ENCODE measurements at regions not wholly inside any gene's neighbourhood (a gene's known extent, or its start where the extent isn't known, plus 50 kb on each side); places are given as distances from the start of the nearest gene placed in this dataset.
A peak's percentile ranks its signal among the peaks of the same experiment; 100 is the strongest.

GRCh38 chr15:69505956-69506556 is 53.4 kb downstream of the RPLP1 start:
- H3K4me1 Mint-ChIP-seq, result no peaks in the 10 kb centered on the region
- no peak for ATAC-seq

GRCh38 chr15:69508659-69509058 is 56.0 kb downstream of the RPLP1 start:
- H3K36me3 Mint-ChIP-seq, result peaks cover 7% of the 10 kb centered on the region
- no peaks in the 10 kb centered on the region for H3K9me3 Mint-ChIP-seq
- H3K27ac Mint-ChIP-seq, result no peak overlapping the region
- no peaks in the 10 kb centered on the region for H3K4me1 Mint-ChIP-seq
- no peak overlapping the region for H3K4me3 Mint-ChIP-seq
- peaks cover 33% of the 10 kb centered on the region for H3K27me3 Mint-ChIP-seq
- no peak for ATAC-seq

More at GRCh38 chr15:69505956-69506556, 53.4 kb downstream of the RPLP1 start:
- Mint-ChIP-seq H3K4me3 (no peak overlapping the region), H3K27ac (no peak overlapping the region), H3K9me3 (no peaks in the 10 kb centered on the region), H3K36me3 (peaks cover 7% of the 10 kb centered on the region), H3K27me3 (peaks cover 23% of the 10 kb centered on the region)

- ATAC-seq, result no peak
- H3K4me1 Mint-ChIP-seq, result no peaks in the 10 kb centered on the region
- H3K36me3 Mint-ChIP-seq, result peaks cover 7% of the 10 kb centered on the region
- no peak overlapping the region for H3K4me3 Mint-ChIP-seq
- peaks cover 38% of the 10 kb centered on the region for H3K27me3 Mint-ChIP-seq
- no peak overlapping the region for H3K27ac Mint-ChIP-seq
- H3K9me3 Mint-ChIP-seq, result no peaks in the 10 kb centered on the region
Observed at GRCh38 chr15:69509131-69509530, 56.5 kb downstream of the RPLP1 start.

GRCh38 chr15:69510556-69510955 is 57.9 kb downstream of the RPLP1 start:
- Mint-ChIP-seq H3K27ac (no peak overlapping the region), H3K9me3 (no peaks in the 10 kb centered on the region), H3K4me3 (no peak overlapping the region), H3K27me3 (peaks cover 48% of the 10 kb centered on the region), H3K36me3 (peaks cover 7% of the 10 kb centered on the region), H3K4me1 (no peaks in the 10 kb centered on the region)
- no peak for ATAC-seq

GRCh38 chr15:69511015-69511414 is 58.4 kb downstream of the RPLP1 start:
- H3K27me3 Mint-ChIP-seq, result peaks cover 49% of the 10 kb centered on the region
- H3K4me3 Mint-ChIP-seq, result no peak overlapping the region
- H3K27ac Mint-ChIP-seq, result no peak overlapping the region
- H3K4me1 Mint-ChIP-seq, result no peaks in the 10 kb centered on the region
- no peaks in the 10 kb centered on the region for H3K9me3 Mint-ChIP-seq
- peaks cover 7% of the 10 kb centered on the region for H3K36me3 Mint-ChIP-seq
- ATAC-seq, result no peak

- Mint-ChIP-seq H3K9me3 (no peaks in the 10 kb centered on the region), H3K36me3 (peaks cover 7% of the 10 kb centered on the region), H3K4me3 (no peak overlapping the region), H3K27ac (no peak overlapping the region), H3K27me3 (peaks cover 57% of the 10 kb centered on the region), H3K4me1 (no peaks in the 10 kb centered on the region)
- no peak for ATAC-seq
Observed at GRCh38 chr15:69511716-69512340, 59.2 kb downstream of the RPLP1 start.

- peaks cover 63% of the 10 kb centered on the region for H3K27me3 Mint-ChIP-seq
- H3K4me1 Mint-ChIP-seq, result no peaks in the 10 kb centered on the region
- H3K4me3 Mint-ChIP-seq, result no peak overlapping the region
- no peak overlapping the region for H3K27ac Mint-ChIP-seq
- H3K9me3 Mint-ChIP-seq, result no peaks in the 10 kb centered on the region
- no peak for ATAC-seq
- H3K36me3 Mint-ChIP-seq, result peaks cover 7% of the 10 kb centered on the region
Observed at GRCh38 chr15:69513450-69513960, 60.9 kb downstream of the RPLP1 start.

- no peak for ATAC-seq
- H3K36me3 Mint-ChIP-seq, result peaks cover 7% of the 10 kb centered on the region
- H3K27ac Mint-ChIP-seq, result no peak overlapping the region
- no peak overlapping the region for H3K4me3 Mint-ChIP-seq
- peaks cover 60% of the 10 kb centered on the region for H3K27me3 Mint-ChIP-seq
- no peaks in the 10 kb centered on the region for H3K4me1 Mint-ChIP-seq
- no peaks in the 10 kb centered on the region for H3K9me3 Mint-ChIP-seq
Observed at GRCh38 chr15:69513986-69514385, 61.4 kb downstream of the RPLP1 start.

- H3K9me3 Mint-ChIP-seq, result no peaks in the 10 kb centered on the region
- no peak for ATAC-seq
- H3K27ac Mint-ChIP-seq, result no peak overlapping the region
- H3K4me1 Mint-ChIP-seq, result no peaks in the 10 kb centered on the region
- H3K4me3 Mint-ChIP-seq, result no peak overlapping the region
- no peaks in the 10 kb centered on the region for H3K36me3 Mint-ChIP-seq
- peaks cover 60% of the 10 kb centered on the region for H3K27me3 Mint-ChIP-seq
Observed at GRCh38 chr15:69515508-69515907, 62.9 kb downstream of the RPLP1 start.

- no peaks in the 10 kb centered on the region for H3K9me3 Mint-ChIP-seq
- no peaks in the 10 kb centered on the region for H3K36me3 Mint-ChIP-seq
- H3K27me3 Mint-ChIP-seq, result peaks cover 60% of the 10 kb centered on the region
- no peaks in the 10 kb centered on the region for H3K4me1 Mint-ChIP-seq
- ATAC-seq, result no peak
- no peak overlapping the region for H3K4me3 Mint-ChIP-seq
- H3K27ac Mint-ChIP-seq, result no peak overlapping the region
Observed at GRCh38 chr15:69515926-69516325, 63.3 kb downstream of the RPLP1 start.

- Mint-ChIP-seq H3K4me3 (no peak overlapping the region), H3K4me1 (no peaks in the 10 kb centered on the region), H3K27me3 (peaks cover 58% of the 10 kb centered on the region), H3K27ac (no peak overlapping the region), H3K36me3 (no peaks in the 10 kb centered on the region), H3K9me3 (no peaks in the 10 kb centered on the region)
- no peak for ATAC-seq
Observed at GRCh38 chr15:69517052-69517451, 64.4 kb downstream of the RPLP1 start.

GRCh38 chr15:69518806-69519205 is 66.2 kb downstream of the RPLP1 start:
- ATAC-seq, result no peak
- H3K27ac Mint-ChIP-seq, result no peak overlapping the region
- no peak overlapping the region for H3K4me3 Mint-ChIP-seq
- no peaks in the 10 kb centered on the region for H3K36me3 Mint-ChIP-seq
- no peaks in the 10 kb centered on the region for H3K9me3 Mint-ChIP-seq
- peaks cover 41% of the 10 kb centered on the region for H3K27me3 Mint-ChIP-seq
- no peaks in the 10 kb centered on the region for H3K4me1 Mint-ChIP-seq

- no peak for ATAC-seq
Observed at GRCh38 chr15:69520067-69520466, 67.4 kb downstream of the RPLP1 start.

GRCh38 chr15:69522361-69522760 is 69.7 kb downstream of the RPLP1 start:
- Mint-ChIP-seq H3K27me3 (peaks cover 13% of the 10 kb centered on the region), H3K4me1 (no peaks in the 10 kb centered on the region), H3K36me3 (no peaks in the 10 kb centered on the region), H3K9me3 (no peaks in the 10 kb centered on the region), H3K27ac (no peak overlapping the region), H3K4me3 (no peak overlapping the region)
- ATAC-seq, result no peak

More at GRCh38 chr15:69520067-69520466, 67.4 kb downstream of the RPLP1 start:
- H3K4me1 Mint-ChIP-seq, result no peaks in the 10 kb centered on the region
- H3K36me3 Mint-ChIP-seq, result no peaks in the 10 kb centered on the region
- H3K27ac Mint-ChIP-seq, result no peak overlapping the region
- H3K9me3 Mint-ChIP-seq, result no peaks in the 10 kb centered on the region
- peaks cover 28% of the 10 kb centered on the region for H3K27me3 Mint-ChIP-seq
- H3K4me3 Mint-ChIP-seq, result no peak overlapping the region

- Mint-ChIP-seq H3K4me1 (no peaks in the 10 kb centered on the region), H3K9me3 (no peaks in the 10 kb centered on the region), H3K27me3 (peaks cover 12% of the 10 kb centered on the region), H3K27ac (no peak overlapping the region), H3K36me3 (no peaks in the 10 kb centered on the region), H3K4me3 (no peak overlapping the region)
- ATAC-seq, result peak; percentile 54
Observed at GRCh38 chr15:69523010-69524001, 70.7 kb downstream of the RPLP1 start.

All from stimulated activated memory B cell treated with anti-CD40 and anti-IgM and Interleukin-4, amounts not matched to agents 10 μg/mL and 1 μg/mL and 100 μg/mL, for 72 hours (primary cell).